RCC 7860 (cell line): ENCODE measurements at regions not wholly inside any gene's neighbourhood (a gene's known extent, or its start where the extent isn't known, plus 50 kb on each side); places are given as distances from the start of the nearest gene placed in this dataset.

ENCODE experiments used
- DNase-seq: peaks from one replicate; pipeline ENCODE4 v3.0.0-alpha.2; 2015; ENCODE audit warnings: low spot score
- FAIRE-seq: peaks from 2 replicates; lab custom pipeline; 2012; peaks lifted over from hg19 to GRCh38; lab: Jason Lieb, UNC

GRCh38 chr13:108156749-108157148, 58.6 kb downstream of the LIG4 start:
- DNase-seq = no peak
- no peak for FAIRE-seq

GRCh38 chr13:108155185-108156106, 59.9 kb downstream of the LIG4 start:
- FAIRE-seq (no peak), DNase-seq (no peak)

DNA sequence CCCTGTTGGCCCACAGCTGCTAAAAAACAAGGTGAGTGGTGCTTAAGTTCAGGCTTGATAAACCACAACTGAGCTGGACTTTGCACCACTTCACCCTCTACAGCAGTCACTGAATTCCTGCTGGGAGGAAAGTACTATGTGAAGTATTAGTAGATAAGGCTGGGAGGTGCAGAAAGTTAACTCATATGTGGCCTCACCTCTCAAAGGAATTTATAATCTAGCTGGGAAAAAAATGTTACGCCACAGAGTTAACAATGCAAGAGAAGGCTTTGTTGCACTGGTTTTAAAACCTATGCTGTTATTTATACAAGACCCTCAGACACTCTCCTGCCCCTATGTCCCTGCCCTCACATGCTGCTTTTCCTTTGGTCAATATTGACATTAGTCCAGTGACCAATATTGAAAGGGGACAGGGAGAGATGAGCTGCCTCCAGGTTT, 60.9 kb downstream of the LIG4 start:
- DNase-seq = no peak
- no peak for FAIRE-seq

GRCh38 chr13:108146642-108147041, 68.7 kb downstream of the LIG4 start:
- FAIRE-seq (no peak), DNase-seq (no peak)

GRCh38 chr13:108142702-108143436, 72.5 kb downstream of the LIG4 start:
- DNase-seq (no peak), FAIRE-seq (no peak)

GRCh38 chr13:108137176-108137575, 78.2 kb downstream of the LIG4 start:
- DNase-seq (no peak), FAIRE-seq (no peak)

DNA sequence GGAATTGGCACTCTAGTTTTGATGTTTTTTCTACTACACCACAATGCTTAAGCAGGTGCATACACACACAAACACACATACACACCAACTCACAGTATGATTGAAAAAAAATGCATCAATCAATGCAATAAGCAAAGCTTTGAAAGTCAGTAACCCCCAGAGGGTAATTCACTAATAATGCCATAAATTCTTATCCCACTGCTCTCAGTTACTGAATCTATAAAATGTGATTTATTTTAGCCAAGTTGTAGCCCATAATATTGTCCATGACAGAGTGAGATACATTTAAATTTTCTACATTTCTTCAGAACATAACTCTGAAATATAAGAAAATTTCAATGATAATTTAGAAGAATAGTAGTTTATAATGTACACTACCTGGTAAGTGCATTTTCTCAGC, 87.9 kb downstream of the LIG4 start:
- DNase-seq (no peak), FAIRE-seq (no peak)

- no peak for FAIRE-seq
- DNase-seq = no peak
These were observed 89.3 kb downstream of the LIG4 start for GRCh38 chr13:108126056-108126455.

DNA sequence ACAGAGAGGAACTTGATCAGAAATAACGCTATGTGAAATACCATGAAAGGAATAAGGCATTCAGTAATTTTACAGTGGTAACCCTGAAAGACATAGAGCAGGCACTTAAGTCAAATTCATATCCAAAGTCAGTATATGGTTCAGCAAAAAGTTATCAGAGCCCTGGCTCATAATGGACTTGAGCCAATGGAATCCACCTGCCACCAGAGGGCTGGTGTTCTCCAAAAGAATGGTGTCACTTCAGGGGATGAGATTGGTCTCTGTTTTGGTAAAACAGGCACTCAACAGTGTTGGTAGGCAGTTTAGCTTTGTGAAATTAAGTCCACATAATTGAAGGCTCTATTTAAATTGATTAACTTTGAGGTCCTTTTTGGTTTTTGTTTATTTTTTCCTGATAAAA, 93.9 kb downstream of the LIG4 start:
- no peak for DNase-seq
- no peak for FAIRE-seq

DNA sequence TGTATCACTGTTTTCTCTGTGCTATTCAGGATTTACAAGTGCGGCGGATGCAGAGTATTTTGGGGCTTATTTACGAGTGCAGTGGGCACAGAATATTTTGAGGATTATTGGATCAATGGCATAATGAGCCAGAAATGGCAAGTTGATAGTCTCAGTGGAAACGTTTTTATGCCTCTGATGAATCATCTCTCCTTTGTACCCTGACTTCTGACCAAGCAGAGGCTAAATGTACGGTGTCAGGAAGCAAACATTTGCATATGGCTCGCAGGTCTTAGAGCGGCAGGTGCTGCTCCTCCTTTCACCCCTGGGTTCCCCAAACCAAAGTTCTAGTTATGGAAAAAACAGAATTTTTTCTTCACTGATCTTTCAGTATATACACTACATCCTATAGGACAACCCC, 94.5 kb downstream of the LIG4 start:
- DNase-seq (no peak), FAIRE-seq (no peak)

DNA sequence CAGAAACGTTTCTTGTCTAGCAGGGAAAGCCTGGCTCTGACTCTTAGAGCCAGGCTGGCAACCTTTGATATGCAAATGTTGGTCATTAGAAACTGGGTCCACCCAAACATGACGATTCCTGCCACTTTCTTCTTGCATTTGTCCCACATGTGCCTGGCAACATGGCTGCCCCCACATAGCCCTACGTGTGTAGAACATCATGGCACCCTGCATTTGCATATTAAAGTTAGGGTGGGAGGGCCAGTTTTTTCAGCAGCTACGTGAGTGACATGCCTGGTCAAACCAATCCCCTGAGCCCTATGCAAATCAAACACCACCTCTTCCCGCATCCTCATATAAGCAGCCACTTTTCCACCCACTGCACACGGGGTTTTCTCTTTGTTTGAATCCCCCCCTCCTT, 95.0 kb downstream of the LIG4 start:
- DNase-seq = no peak
- no peak for FAIRE-seq

DNA sequence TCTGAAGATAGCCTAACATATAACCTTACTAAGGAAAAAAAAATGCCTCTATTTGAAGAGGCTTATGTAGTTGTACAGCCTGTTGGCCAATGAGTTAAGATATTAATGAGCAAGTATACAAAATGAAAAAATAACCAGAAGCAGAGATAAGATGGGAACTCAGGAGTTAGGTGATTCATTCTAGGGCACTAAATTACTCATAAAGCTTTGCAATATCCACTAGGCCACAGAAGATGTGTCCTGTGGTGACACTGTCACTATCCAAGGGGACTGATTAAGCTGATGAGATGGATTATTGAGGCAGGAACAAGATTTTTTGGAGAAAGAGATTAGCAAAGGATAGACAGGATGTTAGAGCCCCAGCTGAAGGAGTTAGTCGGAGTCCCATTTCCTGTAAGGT, 99.6 kb downstream of the LIG4 start:
- DNase-seq = no peak
- no peak for FAIRE-seq

GRCh38 chr13:108113407-108113806, 101.9 kb downstream of the LIG4 start:
- DNase-seq = no peak
- no peak for FAIRE-seq

DNA sequence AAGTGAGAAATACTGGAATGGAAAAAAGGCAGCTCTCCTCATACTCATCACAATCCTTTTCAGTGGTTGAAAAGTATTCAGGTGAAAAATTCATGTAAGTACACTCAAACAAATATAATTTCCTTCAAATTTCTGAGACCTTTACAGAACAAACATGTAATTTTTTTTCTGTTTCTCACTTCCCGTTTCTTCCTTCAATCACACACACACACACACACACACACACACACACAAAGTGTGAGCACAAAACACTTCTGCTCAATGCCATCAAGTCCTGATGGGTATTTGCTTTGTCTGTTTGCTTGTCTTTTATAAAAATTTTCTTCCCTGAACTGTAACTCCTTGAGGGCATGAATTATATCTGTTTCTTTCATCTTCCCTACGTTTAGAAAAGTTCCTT, 110.6 kb downstream of the LIG4 start:
- FAIRE-seq = no peak

GRCh38 chr13:108102771-108103170, 112.6 kb downstream of the LIG4 start:
- FAIRE-seq (no peak), DNase-seq (no peak)

More for the DNA sequence above, 110.6 kb downstream of the LIG4 start:
- no peak for DNase-seq

DNA sequence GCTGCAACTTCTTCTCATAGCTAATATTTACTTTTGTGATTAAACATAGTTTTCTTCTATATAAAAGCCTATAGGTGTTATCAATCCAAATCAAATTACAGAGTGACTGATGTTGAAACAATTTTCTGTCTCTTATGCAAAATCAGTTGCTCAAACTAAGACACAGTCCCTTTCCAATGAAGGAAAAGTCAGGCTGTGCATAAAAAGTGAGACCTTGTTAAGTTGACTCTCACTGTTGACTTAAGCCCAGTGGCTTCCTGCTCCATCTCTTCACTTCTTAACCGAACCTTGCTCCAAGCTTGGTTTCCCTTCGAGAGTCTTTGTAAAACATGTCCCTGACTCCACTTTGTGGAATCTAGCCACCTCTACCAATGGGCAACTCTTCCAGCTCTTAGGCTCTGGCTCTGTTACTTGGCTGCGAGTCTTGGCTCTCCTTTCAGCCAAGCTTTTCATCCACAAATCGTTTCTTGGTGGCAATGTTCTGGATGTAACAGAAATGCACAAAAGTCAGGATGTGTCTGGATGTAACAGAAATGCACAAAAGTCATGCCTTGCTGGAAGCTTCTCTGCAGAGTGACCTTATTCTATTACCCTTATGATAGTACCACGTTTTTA, 118.9 kb downstream of the LIG4 start:
- no peak for DNase-seq
- no peak for FAIRE-seq

- no peak for FAIRE-seq
- DNase-seq = no peak
These were observed 120.3 kb downstream of the LIG4 start for GRCh38 chr13:108095036-108095435.

- FAIRE-seq = no peak
- DNase-seq = no peak
These were observed 121.7 kb downstream of the LIG4 start for GRCh38 chr13:108093616-108094015.

DNA sequence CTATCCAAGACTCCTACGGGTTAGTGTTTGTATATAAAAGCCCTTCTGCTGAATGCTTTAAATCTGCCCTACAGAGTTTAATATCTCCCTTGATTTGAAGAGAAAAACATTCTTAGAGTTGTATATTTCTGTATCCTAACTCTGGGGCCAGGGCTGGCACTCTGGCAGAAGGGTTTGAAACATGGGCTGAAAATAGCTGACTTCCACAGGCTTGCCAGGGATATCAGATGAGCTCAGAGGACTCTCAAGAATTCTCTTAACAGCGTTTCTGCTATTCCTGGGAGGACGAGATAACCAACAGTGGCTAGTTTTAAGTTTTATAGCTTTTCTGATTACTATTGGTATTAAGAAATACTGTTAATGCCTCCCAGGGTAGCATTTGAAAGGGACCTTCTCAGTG, 127.5 kb downstream of the LIG4 start:
- DNase-seq = no peak
- no peak for FAIRE-seq

GRCh38 chr13:108086678-108087077, 128.7 kb downstream of the LIG4 start:
- no peak for FAIRE-seq
- DNase-seq = no peak

GRCh38 chr13:108084840-108085239, 130.5 kb downstream of the LIG4 start:
- DNase-seq (no peak), FAIRE-seq (no peak)

- DNase-seq (no peak), FAIRE-seq (no peak)
These were observed 132.3 kb downstream of the LIG4 start for GRCh38 chr13:108083056-108083455.
